Neural cell (in vitro differentiated cells): ENCODE measurements at regions not wholly inside any gene's neighbourhood (a gene's known extent, or its start where the extent isn't known, plus 50 kb on each side); places are given as distances from the start of the nearest gene placed in this dataset.

Source experiments
- H2AFZ ChIP-seq: fragments of 200-600, 300-800 bp; sonication (generic), shearing (Covaris generic); 2 replicates; pipeline ENCODE4 v1.6.0; 2014; ENCODE audit warnings: low read depth, mild to moderate bottlenecking, antibody characterized with exemption, low read length, moderate library complexity
- H3F3A ChIP-seq: fragments of 200-600 bp; shearing (Covaris generic); 2 replicates; pipeline ENCODE4 v1.6.1; 2016; ENCODE audit warnings: mild to moderate bottlenecking, moderate library complexity, mixed read lengths, antibody characterized with exemption, low read length; ENCODE audit not compliant: insufficient read depth, poor library complexity, severe bottlenecking
- H3K27ac ChIP-seq: fragments of 200-600, 300-800 bp; sonication (generic), shearing (Covaris generic); 2 replicates; pipeline ENCODE4 v1.5.1; 2014; ENCODE audit warnings: mild to moderate bottlenecking, low read length, moderate library complexity
- H3K27me3 ChIP-seq: fragments of 300-800, 200-600 bp; sonication (generic), shearing (Covaris generic); 2 replicates; pipeline ENCODE4 v1.6.0; 2014; ENCODE audit warnings: mild to moderate bottlenecking, low read depth, low read length, moderate library complexity; ENCODE audit not compliant: insufficient read depth
- H3K36me3 ChIP-seq: fragments of 300-800, 200-600 bp; sonication (generic), shearing (Covaris generic); 2 replicates; pipeline ENCODE4 v1.5.1; 2014; ENCODE audit warnings: mild to moderate bottlenecking, antibody characterized with exemption, low read length, moderate library complexity; ENCODE audit not compliant: insufficient read depth
- H3K4me2 ChIP-seq: fragments of 300-800, 200-600 bp; sonication (generic), shearing (Covaris generic); 2 replicates; pipeline ENCODE4 v1.6.0; 2014; ENCODE audit warnings: mild to moderate bottlenecking, low read length
- H3K4me3 ChIP-seq: fragments of 300-800, 200-600 bp; sonication (generic), shearing (Covaris generic); 2 replicates; pipeline ENCODE4 v1.5.1; 2014; ENCODE audit warnings: mild to moderate bottlenecking, low read length, moderate library complexity
- H3K79me2 ChIP-seq: fragments of 200-600 bp; shearing (Covaris generic); replicated peaks from 2 replicates; pipeline ENCODE4 v1.6.0; 2014; ENCODE audit warnings: mild to moderate bottlenecking, low read length, moderate library complexity; ENCODE audit not compliant: insufficient read depth
- H3K9ac ChIP-seq: fragments of 300-800, 200-600 bp; sonication (generic), shearing (Covaris generic); 2 replicates; pipeline ENCODE4 v1.6.1; 2016; ENCODE audit warnings: mild to moderate bottlenecking, low read length, mixed read lengths
- H3K9me2 ChIP-seq: fragments of 200-600 bp; shearing (Covaris generic); 2 replicates; pipeline ENCODE4 v1.6.1; 2016; ENCODE audit warnings: mild to moderate bottlenecking, low read length, mixed read lengths; ENCODE audit not compliant: insufficient read depth
- H3K9me3 ChIP-seq: fragments of 200-600, 300-800 bp; sonication (generic), shearing (Covaris generic); 2 replicates; pipeline ENCODE4 v1.6.1; 2016; ENCODE audit warnings: mild to moderate bottlenecking, mixed run types, low read length, moderate library complexity, mixed read lengths
- H4K20me1 ChIP-seq: fragments of 200-600 bp; shearing (Covaris generic); 2 replicates; pipeline ENCODE4 v1.6.1; 2016; ENCODE audit warnings: mild to moderate bottlenecking, mixed run types; ENCODE audit not compliant: insufficient read depth
- CTCF ChIP-seq: fragments of 450-650 bp; IDR thresholded peaks from 2 replicates; pipeline ENCODE4 v1.5.1; 2014; ENCODE audit warnings: antibody characterized with exemption, mild to moderate bottlenecking, moderate library complexity; ENCODE audit not compliant: poor library complexity, severe bottlenecking
- EP300 ChIP-seq: fragments of 450-650 bp; conservative IDR thresholded peaks from 2 replicates; pipeline ENCODE4 v1.6.1; 2014; ENCODE audit warnings: antibody characterized with exemption, mild to moderate bottlenecking, moderate library complexity; ENCODE audit not compliant: poor library complexity, severe bottlenecking
- EZH2 ChIP-seq: fragments of 200-600, 300-800 bp; shearing (Covaris generic), sonication (generic); IDR thresholded peaks from 2 replicates; pipeline ENCODE4 v1.6.1; 2014; ENCODE audit warnings: antibody characterized with exemption, low read length, borderline replicate concordance, mild to moderate bottlenecking; ENCODE audit not compliant: insufficient read depth, poor library complexity, severe bottlenecking
- MXI1 ChIP-seq: fragments of 450-650 bp; conservative IDR thresholded peaks from 2 replicates; pipeline ENCODE4 v1.6.1; 2014; ENCODE audit warnings: antibody characterized with exemption, mild to moderate bottlenecking; ENCODE audit not compliant: poor library complexity, severe bottlenecking
- POLR2AphosphoS5 ChIP-seq: IDR thresholded peaks from 2 replicates; pipeline ENCODE4 v1.6.1; 2012
- RAD21 ChIP-seq: fragments of 450-650 bp; conservative IDR thresholded peaks from 2 replicates; pipeline ENCODE4 v1.6.1; 2014; ENCODE audit warnings: antibody characterized with exemption, mild to moderate bottlenecking, moderate library complexity
- REST ChIP-seq: IDR thresholded peaks from 2 replicates; pipeline ENCODE4 v1.6.1; 2012; ENCODE audit warnings: borderline replicate concordance
- SMC3 ChIP-seq: fragments of 450-650 bp; conservative IDR thresholded peaks from 2 replicates; pipeline ENCODE4 v1.6.1; 2014; ENCODE audit warnings: antibody characterized with exemption, mild to moderate bottlenecking, moderate library complexity; ENCODE audit not compliant: poor library complexity
- TAF1 ChIP-seq: IDR thresholded peaks from 2 replicates; pipeline ENCODE4 v1.6.1; 2012; ENCODE audit warnings: low read depth

DNA sequence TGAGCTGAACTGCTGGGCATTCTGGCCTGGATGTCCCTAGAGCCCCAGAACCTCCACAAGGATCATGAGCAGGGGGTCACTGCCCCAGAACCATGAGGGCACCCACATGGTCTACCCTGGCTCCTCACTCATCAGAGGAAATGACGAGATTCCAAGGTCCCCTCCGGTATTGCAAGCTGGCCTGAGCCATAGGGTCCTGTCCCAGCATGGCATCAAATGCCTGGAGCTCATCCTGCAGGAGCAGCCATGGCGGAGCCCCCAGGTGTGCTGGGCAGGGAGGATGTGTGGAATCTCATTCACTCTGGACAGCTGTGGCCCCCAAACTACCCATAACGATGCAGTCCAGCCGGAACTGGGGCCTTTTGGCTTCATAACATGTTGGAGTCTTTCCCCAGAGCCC, 66.6 kb upstream of the ANTXRL start:
- no peaks in the 10 kb centered on the region for H3K9me2 ChIP-seq
- no peak for TF ChIP-seq CTCF
- no peak for TF ChIP-seq EP300
- no peak for TF ChIP-seq EZH2
- no peak for TF ChIP-seq RAD21
- no peak for TF ChIP-seq REST
- TF ChIP-seq TAF1: no peak
- TF ChIP-seq SMC3: no peak
- no peak for TF ChIP-seq POLR2AphosphoS5
- TF ChIP-seq MXI1: no peak

DNA sequence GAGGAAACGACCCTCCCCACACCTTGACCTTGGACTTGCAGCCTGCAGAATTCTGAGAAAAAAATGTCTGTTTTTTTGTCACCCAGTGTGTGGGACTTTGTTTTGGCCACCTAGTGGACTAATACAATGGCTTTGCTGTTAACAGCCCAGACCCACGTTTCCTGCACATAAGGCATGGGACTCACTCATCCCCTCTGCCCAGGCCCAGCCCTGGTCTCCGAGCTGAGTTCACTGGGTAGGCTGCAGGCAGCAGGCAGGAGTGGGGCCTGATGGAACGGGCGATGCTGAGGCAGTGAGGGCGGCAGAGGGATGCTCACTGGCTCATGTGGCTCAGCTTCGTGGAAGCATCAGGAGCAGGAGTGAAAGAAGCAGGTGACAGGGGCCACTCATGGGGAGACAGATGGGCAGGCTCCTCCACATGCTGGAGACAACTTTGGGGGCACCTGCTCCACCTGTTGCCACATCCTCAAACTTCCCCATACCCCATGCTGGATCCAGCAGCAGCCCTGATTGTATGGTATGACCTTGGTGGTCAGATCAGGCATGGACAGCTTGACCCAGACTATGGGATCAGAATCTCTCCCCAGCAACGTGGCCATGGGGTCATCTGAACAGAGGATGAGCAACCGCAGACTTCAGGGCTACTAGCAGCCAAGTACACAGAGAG, 65.8 kb upstream of the ANTXRL start:
- H3K27ac ChIP-seq: no peak overlapping the region
- no peaks in the 10 kb centered on the region for H3K9me3 ChIP-seq
- no peaks in the 10 kb centered on the region for H3K9me2 ChIP-seq
- H3K9ac ChIP-seq: no peak overlapping the region
- no peak overlapping the region for H3K4me3 ChIP-seq
- H3K36me3 ChIP-seq: no peaks in the 10 kb centered on the region
- no peak overlapping the region for H3K4me2 ChIP-seq
- TF ChIP-seq CTCF: no peak
- no peak for TF ChIP-seq TAF1
- no peak for TF ChIP-seq SMC3
- no peak for TF ChIP-seq EZH2
- TF ChIP-seq EP300: no peak
- TF ChIP-seq MXI1: no peak
- TF ChIP-seq REST: no peak
- no peaks in the 10 kb centered on the region for H3K27me3 ChIP-seq
- H4K20me1 ChIP-seq: no peaks in the 10 kb centered on the region
- no peaks in the 10 kb centered on the region for H3K79me2 ChIP-seq
- no peaks in the 10 kb centered on the region for H3F3A ChIP-seq
- no peak overlapping the region for H2AFZ ChIP-seq

More for the DNA sequence above, 66.6 kb upstream of the ANTXRL start:
- Histone ChIP-seq H3K27me3 (no peaks in the 10 kb centered on the region), H3K79me2 (no peaks in the 10 kb centered on the region), H3K27ac (no peak overlapping the region), H3K4me2 (no peak overlapping the region), H3K4me3 (no peak overlapping the region), H2AFZ (no peak overlapping the region), H3K36me3 (no peaks in the 10 kb centered on the region), H3K9ac (no peak overlapping the region), H3K9me3 (no peaks in the 10 kb centered on the region), H4K20me1 (no peaks in the 10 kb centered on the region), H3F3A (no peaks in the 10 kb centered on the region)
